H9 (cell line): ENCODE measurements at regions not wholly inside any gene's neighbourhood (a gene's known extent, or its start where the extent isn't known, plus 50 kb on each side); places are given as distances from the start of the nearest gene placed in this dataset.

Experiments
- DNase-seq: peaks from one replicate; pipeline ENCODE4 v3.0.0-alpha.2; 2017
- H2AFZ ChIP-seq: one replicate; pipeline ENCODE4 v1.6.1; 2013; ENCODE audit warnings: mild to moderate bottlenecking, low read length, control low read depth, moderate library complexity
- H2AK5ac ChIP-seq: 2 replicates; pipeline ENCODE4 v1.6.1; 2013; ENCODE audit warnings: low read length, control low read depth, mixed read lengths; ENCODE audit not compliant: insufficient read length
- H2BK120ac ChIP-seq: one replicate; pipeline ENCODE4 v1.6.1; 2013; ENCODE audit warnings: low read depth, mild to moderate bottlenecking, low read length, control low read depth, inconsistent platforms; ENCODE audit not compliant: poor library complexity, severe bottlenecking
- H2BK12ac ChIP-seq: 2 replicates; pipeline ENCODE4 v1.6.1; 2013; ENCODE audit warnings: low read length, control low read depth, mixed read lengths, low read depth; ENCODE audit not compliant: insufficient read length
- H2BK15ac ChIP-seq: 2 replicates; pipeline ENCODE4 v1.6.1; 2013; ENCODE audit warnings: low read depth, low read length, control low read depth
- H2BK20ac ChIP-seq: one replicate; pipeline ENCODE4 v1.6.1; 2013; ENCODE audit warnings: low read depth, mild to moderate bottlenecking, low read length, control low read depth, inconsistent platforms; ENCODE audit not compliant: poor library complexity, severe bottlenecking
- H2BK5ac ChIP-seq: 2 replicates; pipeline ENCODE4 v1.6.1; 2013; ENCODE audit warnings: low read length, control low read depth, mixed read lengths; ENCODE audit not compliant: insufficient read length
- H3K14ac ChIP-seq: 2 replicates; pipeline ENCODE4 v1.6.1; 2013; ENCODE audit warnings: low read length, control low read depth; ENCODE audit not compliant: insufficient read depth
- H3K18ac ChIP-seq: 2 replicates; pipeline ENCODE4 v1.6.1; 2013; ENCODE audit warnings: low read depth, mild to moderate bottlenecking, mixed read lengths, low read length, control low read depth; ENCODE audit not compliant: insufficient read length
- H3K23ac ChIP-seq: 2 replicates; pipeline ENCODE4 v1.6.1; 2013; ENCODE audit warnings: low read length, control low read depth, mixed read lengths, low read depth; ENCODE audit not compliant: insufficient read length
- H3K23me2 ChIP-seq: 2 replicates; pipeline ENCODE4 v1.6.1; 2013; ENCODE audit warnings: low read depth, mild to moderate bottlenecking, mixed read lengths, low read length, control low read depth; ENCODE audit not compliant: insufficient read length, poor library complexity, severe bottlenecking
- H3K27ac ChIP-seq: 2 replicates; pipeline ENCODE4 v1.5.1; 2013; ENCODE audit warnings: low read length, control low read depth, mixed read lengths, low read depth; ENCODE audit not compliant: insufficient read length
- H3K27me3 ChIP-seq: 2 replicates; pipeline ENCODE4 v1.6.1; 2013; ENCODE audit warnings: low read length, control low read depth, inconsistent platforms; ENCODE audit not compliant: insufficient read depth
- H3K4ac ChIP-seq: 2 replicates; pipeline ENCODE4 v1.6.1; 2013; ENCODE audit warnings: low read depth, mild to moderate bottlenecking, control low read depth, inconsistent platforms, low read length, moderate library complexity
- H3K4me1 ChIP-seq: 2 replicates; pipeline ENCODE4 v1.6.1; 2013; ENCODE audit warnings: low read length, control low read depth, inconsistent platforms; ENCODE audit not compliant: insufficient read depth
- H3K4me2 ChIP-seq: 2 replicates; pipeline ENCODE4 v1.6.1; 2013; ENCODE audit warnings: low read length, control low read depth, mixed read lengths; ENCODE audit not compliant: insufficient read length, insufficient read depth
- H3K56ac ChIP-seq: 2 replicates; pipeline ENCODE4 v1.6.1; 2013; ENCODE audit warnings: low read depth, mild to moderate bottlenecking, mixed read lengths, low read length, control low read depth; ENCODE audit not compliant: insufficient read length
- H3K79me1 ChIP-seq: 2 replicates; pipeline ENCODE4 v1.6.1; 2013; ENCODE audit warnings: low read depth, mild to moderate bottlenecking, moderate library complexity, low read length, control low read depth, inconsistent platforms; ENCODE audit not compliant: insufficient read depth, poor library complexity, severe bottlenecking
- H3K79me2 ChIP-seq: 2 replicates; pipeline ENCODE4 v1.6.1; 2013; ENCODE audit warnings: low read length, control low read depth, inconsistent platforms; ENCODE audit not compliant: insufficient read depth
- H3K9ac ChIP-seq: 2 replicates; pipeline ENCODE4 v1.6.1; 2013; ENCODE audit warnings: low read length, control low read depth, mixed read lengths; ENCODE audit not compliant: insufficient read length; ENCODE audit errors: extremely low read depth
- H3K9me3 ChIP-seq: one replicate; pipeline ENCODE4 v1.6.1; 2013; ENCODE audit warnings: low read depth, low read length, inconsistent platforms; ENCODE audit not compliant: control insufficient read depth
- H3T11ph ChIP-seq: one replicate; pipeline ENCODE4 v1.6.1; 2013; ENCODE audit warnings: mild to moderate bottlenecking, low read length, control low read depth, inconsistent platforms
- H4K20me1 ChIP-seq: one replicate; pipeline ENCODE4 v1.6.1; 2013; ENCODE audit not compliant: control insufficient read depth, insufficient read length, insufficient read depth
- H4K5ac ChIP-seq: 2 replicates; pipeline ENCODE4 v1.6.1; 2013; ENCODE audit warnings: low read depth, mild to moderate bottlenecking, mixed read lengths, low read length, control low read depth; ENCODE audit not compliant: insufficient read length
- H4K8ac ChIP-seq: replicated peaks from 2 replicates; pipeline ENCODE4 v1.6.1; 2013; ENCODE audit warnings: low read length, control low read depth, mixed read lengths, low read depth; ENCODE audit not compliant: insufficient read length
- H4K91ac ChIP-seq: 2 replicates; pipeline ENCODE4 v1.6.1; 2013; ENCODE audit warnings: low read depth, mild to moderate bottlenecking, moderate library complexity, mixed read lengths, low read length, control low read depth; ENCODE audit not compliant: insufficient read length
- H3K27ac Mint-ChIP-seq, 3 experiments: 2 replicates in 2 of 3; 3 replicates in 1 of 3; pipeline ENCODE4 v1.8.0; 2020 to 2021; ENCODE audit warnings: mixed read lengths in 3 of 3, mild to moderate bottlenecking in 1 of 3, moderate library complexity in 1 of 3
- H3K27me3 Mint-ChIP-seq: 2 replicates; pipeline ENCODE4 v1.8.0; 2021; ENCODE audit warnings: low read depth, mild to moderate bottlenecking, moderate library complexity, mixed read lengths
- H3K36me3 Mint-ChIP-seq, 3 experiments: 2 replicates in 2 of 3; 3 replicates in 1 of 3; pipeline ENCODE4 v1.8.0; 2020 to 2021; ENCODE audit warnings: low read depth in 3 of 3, mixed read lengths in 3 of 3; ENCODE audit not compliant: insufficient read depth in 1 of 3
- H3K4me1 Mint-ChIP-seq, 2 experiments: 2 replicates each; pipeline ENCODE4 v1.8.0; 2020; ENCODE audit warnings: mixed read lengths in 2 of 2
- H3K4me3 Mint-ChIP-seq, 2 experiments: 2 replicates in 1 of 2; 3 replicates in 1 of 2; pipeline ENCODE4 v1.8.0; 2020 to 2021; ENCODE audit warnings: mild to moderate bottlenecking in 2 of 2, mixed read lengths in 2 of 2, moderate library complexity in 1 of 2
- H3K9me3 Mint-ChIP-seq, 2 experiments: 2 replicates in 1 of 2; 3 replicates in 1 of 2; pipeline ENCODE4 v1.8.0; 2020; ENCODE audit warnings: mild to moderate bottlenecking in 2 of 2, mixed read lengths in 2 of 2, moderate library complexity in 1 of 2
- WGBS: extraction: QIAGEN DNeasy Blood & Tissue Kit; methylation state at CpG from one replicate; pipeline ENCODE4 v1.1.7; 2013; ENCODE audit warnings: missing lambda C conversion rate, low lambda C conversion rate, mixed read lengths; ENCODE audit not compliant: insufficient read length; ENCODE audit errors: extremely low coverage; 5-methylcytosine and 5-hydroxymethylcytosine counted together
- TF ChIP-seq, protein P1 (sequence below): fragments of 200-600 bp; sonication (generic); conservative IDR thresholded peaks from 3 replicates; pipeline ENCODE4 v1.8.0; 2021; ENCODE audit warnings: antibody characterized with exemption, mild to moderate bottlenecking

DNA sequence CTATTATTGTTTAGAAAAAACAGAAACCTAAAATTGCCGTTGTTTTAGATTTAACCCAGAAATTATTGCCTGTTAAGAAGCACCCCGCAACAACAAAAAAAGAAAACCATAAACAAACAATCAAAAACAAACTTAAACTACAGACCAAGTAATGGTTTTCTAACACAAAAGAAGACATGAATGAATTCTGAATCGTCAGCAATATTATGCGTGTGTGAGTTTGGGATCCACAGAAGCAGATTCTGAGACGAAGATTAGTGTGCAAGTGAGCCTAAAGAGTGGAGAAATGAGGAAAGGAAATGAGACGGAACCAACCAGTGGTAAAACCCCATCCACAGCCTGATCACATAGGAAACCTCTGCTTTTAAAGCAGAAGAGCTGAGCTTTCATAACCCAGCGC, 1514.9 kb upstream of the PIK3C3 start:
- no peak overlapping the region for H2BK12ac ChIP-seq
- no peak overlapping the region for H2BK120ac ChIP-seq
- no peak overlapping the region for H4K5ac ChIP-seq
- H3K56ac ChIP-seq = no peak overlapping the region
- no peak overlapping the region for H3K4ac ChIP-seq
- no peaks in the 10 kb centered on the region for H3K79me1 ChIP-seq
- H3K27ac Mint-ChIP-seq = no peak overlapping the region
- no peaks in the 10 kb centered on the region for H3K36me3 Mint-ChIP-seq
- no peaks in the 10 kb centered on the region for H3K27me3 ChIP-seq
- H3K4me2 ChIP-seq = no peak overlapping the region
- no CpG with 5 or more reads among the region's 7 CpGs for WGBS
- no peaks in the 10 kb centered on the region for H3K9me3 Mint-ChIP-seq
- no peak overlapping the region for H3K27ac ChIP-seq
- no peaks in the 10 kb centered on the region for H3K27me3 Mint-ChIP-seq
- no peak overlapping the region for H2BK20ac ChIP-seq
- H3K9ac ChIP-seq = no peak overlapping the region
- no peaks in the 10 kb centered on the region for H3K23me2 ChIP-seq
- H2AK5ac ChIP-seq = no peak overlapping the region
- no peaks in the 10 kb centered on the region for H3K9me3 ChIP-seq
- H3K4me3 Mint-ChIP-seq = no peak overlapping the region
- no peak overlapping the region for H3T11ph ChIP-seq
- H2BK15ac ChIP-seq = no peak overlapping the region
- peaks cover 2% of the 10 kb centered on the region; the same call in 1 of the 2 replicates for H3K4me1 ChIP-seq
- no peak overlapping the region for H3K23ac ChIP-seq
- no peaks in the 10 kb centered on the region for H3K79me2 ChIP-seq
- H3K14ac ChIP-seq = no peak overlapping the region
- H2AFZ ChIP-seq = no peak overlapping the region
- TF ChIP-seq, protein P1, sequence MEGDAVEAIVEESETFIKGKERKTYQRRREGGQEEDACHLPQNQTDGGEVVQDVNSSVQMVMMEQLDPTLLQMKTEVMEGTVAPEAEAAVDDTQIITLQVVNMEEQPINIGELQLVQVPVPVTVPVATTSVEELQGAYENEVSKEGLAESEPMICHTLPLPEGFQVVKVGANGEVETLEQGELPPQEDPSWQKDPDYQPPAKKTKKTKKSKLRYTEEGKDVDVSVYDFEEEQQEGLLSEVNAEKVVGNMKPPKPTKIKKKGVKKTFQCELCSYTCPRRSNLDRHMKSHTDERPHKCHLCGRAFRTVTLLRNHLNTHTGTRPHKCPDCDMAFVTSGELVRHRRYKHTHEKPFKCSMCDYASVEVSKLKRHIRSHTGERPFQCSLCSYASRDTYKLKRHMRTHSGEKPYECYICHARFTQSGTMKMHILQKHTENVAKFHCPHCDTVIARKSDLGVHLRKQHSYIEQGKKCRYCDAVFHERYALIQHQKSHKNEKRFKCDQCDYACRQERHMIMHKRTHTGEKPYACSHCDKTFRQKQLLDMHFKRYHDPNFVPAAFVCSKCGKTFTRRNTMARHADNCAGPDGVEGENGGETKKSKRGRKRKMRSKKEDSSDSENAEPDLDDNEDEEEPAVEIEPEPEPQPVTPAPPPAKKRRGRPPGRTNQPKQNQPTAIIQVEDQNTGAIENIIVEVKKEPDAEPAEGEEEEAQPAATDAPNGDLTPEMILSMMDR = no peak
- peaks cover 7 to 8% of the 10 kb centered on the region in 2 experiments for H3K4me1 Mint-ChIP-seq
- no peak for DNase-seq
- no peak overlapping the region for H4K91ac ChIP-seq
- H3K18ac ChIP-seq = no peak overlapping the region
- H2BK5ac ChIP-seq = no peak overlapping the region
- H4K8ac ChIP-seq = no peak overlapping the region
- H4K20me1 ChIP-seq = no peaks in the 10 kb centered on the region
